ENCODE measurements at regions not wholly inside any gene's neighbourhood (a gene's known extent, or its start where the extent isn't known, plus 50 kb on each side); places are given as distances from the start of the nearest gene placed in this dataset.

- H3K9me3 ChIP-seq (ENCODE audit: control insufficient read depth, insufficient read depth, low read length), result no peaks in the 10 kb centered on the region
- TF ChIP-seq NFE2L2 (IDR thresholded peaks at IDR 0.05; ENCODE audit: low read depth, low read length), result no peak
- TF ChIP-seq CTCF (conservative IDR thresholded peaks at IDR 0.05; ENCODE audit: low read depth, low read length), result no peak
- TF ChIP-seq SMC3 (IDR thresholded peaks at IDR 0.05; ENCODE audit: low read depth, low read length), result no peak
- no peak for TF ChIP-seq RAD21 (IDR thresholded peaks at IDR 0.05; ENCODE audit: low read length)
- TF ChIP-seq MAFK (IDR thresholded peaks at IDR 0.05; ENCODE audit: low read depth, low read length), result no peak
- TF ChIP-seq POLR2A (IDR thresholded peaks at IDR 0.05; ENCODE audit: low read depth, low read length), result no peak
- no peak for TF ChIP-seq CHD1 (IDR thresholded peaks at IDR 0.05; ENCODE audit: low read depth, low read length)
- TF ChIP-seq USF2 (IDR thresholded peaks at IDR 0.05; ENCODE audit: low read depth, low read length), result no peak
- TF ChIP-seq FOS (IDR thresholded peaks at IDR 0.05; ENCODE audit: low read depth, low read length), result no peak
- no peak for TF ChIP-seq MXI1 (IDR thresholded peaks at IDR 0.05; ENCODE audit: borderline replicate concordance, low read depth, low read length)
- no peak for TF ChIP-seq RFX5 (IDR thresholded peaks at IDR 0.05; ENCODE audit: low read depth, low read length)
- TF ChIP-seq MAZ (IDR thresholded peaks at IDR 0.05; ENCODE audit: borderline replicate concordance, low read depth, low read length), result no peak
- TF ChIP-seq BHLHE40 (IDR thresholded peaks at IDR 0.05; ENCODE audit: low read depth, low read length), result no peak
- intact Hi-C loops (cut with micrococcal nuclease), result no loop called here
- no peak overlapping the region for H4K91ac ChIP-seq (ENCODE audit: insufficient read depth, low read depth, low read length)
- H2BK5ac ChIP-seq (ENCODE audit: low read depth, low read length, poor library complexity, severe bottlenecking), result no peak overlapping the region
- H3K4me1 ChIP-seq (ENCODE audit: control insufficient read depth, insufficient read depth, low read length), result no peaks in the 10 kb centered on the region
- no peak overlapping the region for H2AK9ac ChIP-seq (replicated peaks; ENCODE audit: low read depth, low read length, poor library complexity)
- no peak overlapping the region for H3K27ac ChIP-seq (ENCODE audit: insufficient read depth, low read length)
- H3K9me1 ChIP-seq (ENCODE audit: insufficient read depth, low read length), result no peaks in the 10 kb centered on the region
- no peak overlapping the region for H2AK5ac ChIP-seq (ENCODE audit: low read depth, low read length)
- no peak overlapping the region for H2AFZ ChIP-seq (replicated peaks; ENCODE audit: low read length, poor library complexity)
- in situ Hi-C loops (cut with MboI; ENCODE audit: low sequenced_read_pairs), result loop anchor here (10.0 kb wide), 1 partner anchor 137 kb away; no protein-coding TSS in a partner anchor
- no peak overlapping the region for H3K18ac ChIP-seq (ENCODE audit: low read depth, low read length)
- no peaks in the 10 kb centered on the region for H4K20me1 ChIP-seq (ENCODE audit: insufficient read depth, low read length)
- no peak overlapping the region for H3K56ac ChIP-seq (ENCODE audit: extremely low read depth, insufficient read depth, low read length)
- no peak overlapping the region for H4K8ac ChIP-seq (ENCODE audit: low read depth in 2 of 2, low read length in 2 of 2)
- BruUV-seq (replicated peaks), result no TSS peak
- H3K9ac ChIP-seq (ENCODE audit: low read depth, low read length), result no peak overlapping the region
- CTCF ChIA-PET, result interaction anchor here (0.6 kb wide), 1 partner anchor 15 kb away, joined by 3 read pairs; no protein-coding TSS in a partner anchor
- H2BK20ac ChIP-seq (ENCODE audit: low read depth, low read length), result no peak overlapping the region
- H3K23ac ChIP-seq (ENCODE audit: low read depth, low read length), result no peak overlapping the region
- no peak overlapping the region for H3K4me3 ChIP-seq (ENCODE audit: insufficient read depth, low read depth, low read length)
- no peaks in the 10 kb centered on the region for H3K79me1 ChIP-seq (ENCODE audit: low read depth in 1 of 2, low read length in 2 of 2)
- H3K4ac ChIP-seq (ENCODE audit: low read depth, low read length), result no peak overlapping the region
- POLR2A ChIA-PET (ENCODE audit: unreplicated experiment), result no interaction called here
- ATAC-seq (ENCODE audit: low read depth) (no peak), DNase-seq (no peak)
- WGBS, 2 experiments (ENCODE audit: extremely low coverage in 2 of 2, insufficient read length in 1 of 2), result 66% methylated on average over 4 of the region's 5 CpGs; no CpG with 5 or more reads in 1 of the 2 experiments
- dilution Hi-C loops (cut with HindIII; ENCODE audit: low sequenced_read_pairs, unreplicated experiment), result no loop called here
- no peak overlapping the region for H2BK120ac ChIP-seq (ENCODE audit: low read depth, low read length)
- no peaks in the 10 kb centered on the region for H3K36me3 ChIP-seq (ENCODE audit: control insufficient read depth, insufficient read depth, low read length)
- no peak overlapping the region for H2BK15ac ChIP-seq (ENCODE audit: low read depth, low read length)
- H4K5ac ChIP-seq (ENCODE audit: low read depth, low read length), result no peak overlapping the region
- H3K4me2 ChIP-seq (ENCODE audit: low read depth, low read length), result no peak overlapping the region
- no peaks in the 10 kb centered on the region; the same call in 1 of the 2 replicates for H3K27me3 ChIP-seq (ENCODE audit: control insufficient read depth, insufficient read depth, low read length)
- H3K14ac ChIP-seq (replicated peaks; ENCODE audit: low read depth, low read length), result no peak overlapping the region
These were observed 179.5 kb downstream of the MRPL39 start for GRCh38 chr21:25427828-25428227.

Data from IMR-90 (cell line).